H1 (cell line): ENCODE measurements at regions not wholly inside any gene's neighbourhood (a gene's known extent, or its start where the extent isn't known, plus 50 kb on each side); places are given as distances from the start of the nearest gene placed in this dataset.

ENCODE experiments used
- CTCF ChIP-seq, 3 experiments: IDR thresholded peaks; 1 replicate in 2 of 3; 2 replicates in 1 of 3; pipeline versions ENCODE4 v1.5.1 to v1.6.1; 2011; ENCODE audit warnings: low read length in 3 of 3, mild to moderate bottlenecking in 3 of 3, inconsistent platforms in 2 of 3, low read depth in 1 of 3, moderate library complexity in 1 of 3; ENCODE audit not compliant: insufficient read depth in 1 of 3; ENCODE audit errors: control extremely low read depth in 1 of 3
- PHF8 ChIP-seq: fragments of 200-600 bp; sonication (generic); conservative IDR thresholded peaks from 2 replicates; pipeline ENCODE4 v1.7.1; 2012; ENCODE audit warnings: low read depth, mild to moderate bottlenecking, inconsistent platforms, low read length, moderate library complexity
- POLR2A ChIP-seq, 2 experiments: IDR thresholded peaks; 1 replicate in 1 of 2; 2 replicates in 1 of 2; pipeline ENCODE4 v1.6.1; 2011; ENCODE audit warnings: low read depth in 2 of 2, low read length in 2 of 2, mild to moderate bottlenecking in 2 of 2; ENCODE audit errors: control extremely low read depth in 1 of 2
- SP4 ChIP-seq: IDR thresholded peaks from 2 replicates; pipeline ENCODE4 v1.6.1; 2012; ENCODE audit warnings: low read length, inconsistent platforms
- TF ChIP-seq, protein P1 (sequence below): IDR thresholded peaks from 2 replicates; pipeline ENCODE4 v1.6.1; 2012; ENCODE audit warnings: low read length, inconsistent platforms

GRCh38 chr21:16071092-16071491 is 341.3 kb downstream of the USP25 start:
- TF ChIP-seq PHF8 (no peak), SP4 (no peak), POLR2A (IDR thresholded peaks at IDR 0.05; ENCODE audit: control extremely low read depth in 1 of 2, low read depth in 2 of 2, low read length in 2 of 2) (no peak), CTCF (IDR thresholded peaks at IDR 0.05; ENCODE audit: control extremely low read depth in 1 of 3, insufficient read depth in 1 of 3, low read depth in 1 of 3, low read length in 3 of 3) (no peak)
- TF ChIP-seq, protein P1, sequence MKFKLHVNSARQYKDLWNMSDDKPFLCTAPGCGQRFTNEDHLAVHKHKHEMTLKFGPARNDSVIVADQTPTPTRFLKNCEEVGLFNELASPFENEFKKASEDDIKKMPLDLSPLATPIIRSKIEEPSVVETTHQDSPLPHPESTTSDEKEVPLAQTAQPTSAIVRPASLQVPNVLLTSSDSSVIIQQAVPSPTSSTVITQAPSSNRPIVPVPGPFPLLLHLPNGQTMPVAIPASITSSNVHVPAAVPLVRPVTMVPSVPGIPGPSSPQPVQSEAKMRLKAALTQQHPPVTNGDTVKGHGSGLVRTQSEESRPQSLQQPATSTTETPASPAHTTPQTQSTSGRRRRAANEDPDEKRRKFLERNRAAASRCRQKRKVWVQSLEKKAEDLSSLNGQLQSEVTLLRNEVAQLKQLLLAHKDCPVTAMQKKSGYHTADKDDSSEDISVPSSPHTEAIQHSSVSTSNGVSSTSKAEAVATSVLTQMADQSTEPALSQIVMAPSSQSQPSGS = no peak
